Hematopoietic multipotent progenitor cell (in vitro differentiated cells): ENCODE measurements at regions not wholly inside any gene's neighbourhood (a gene's known extent, or its start where the extent isn't known, plus 50 kb on each side); places are given as distances from the start of the nearest gene placed in this dataset. TPM values are rescaled to one million over a fixed set of nuclear protein-coding genes. Genes with fewer than 3 reads are reported as not detected.

Experiments
- DNase-seq, 3 donors: peaks; one replicate each; pipeline ENCODE4 v3.0.0-alpha.2; 2011 to 2015; ENCODE audit warnings: low read depth in 2 of 3, low spot score in 2 of 3
- small RNA-seq: library from RNA; depleted of rRNA; stranded (forward); fragments of <200 nt; gene quantifications from one replicate; pipeline ENCODE3, GENCODE V24; 2012

DNA sequence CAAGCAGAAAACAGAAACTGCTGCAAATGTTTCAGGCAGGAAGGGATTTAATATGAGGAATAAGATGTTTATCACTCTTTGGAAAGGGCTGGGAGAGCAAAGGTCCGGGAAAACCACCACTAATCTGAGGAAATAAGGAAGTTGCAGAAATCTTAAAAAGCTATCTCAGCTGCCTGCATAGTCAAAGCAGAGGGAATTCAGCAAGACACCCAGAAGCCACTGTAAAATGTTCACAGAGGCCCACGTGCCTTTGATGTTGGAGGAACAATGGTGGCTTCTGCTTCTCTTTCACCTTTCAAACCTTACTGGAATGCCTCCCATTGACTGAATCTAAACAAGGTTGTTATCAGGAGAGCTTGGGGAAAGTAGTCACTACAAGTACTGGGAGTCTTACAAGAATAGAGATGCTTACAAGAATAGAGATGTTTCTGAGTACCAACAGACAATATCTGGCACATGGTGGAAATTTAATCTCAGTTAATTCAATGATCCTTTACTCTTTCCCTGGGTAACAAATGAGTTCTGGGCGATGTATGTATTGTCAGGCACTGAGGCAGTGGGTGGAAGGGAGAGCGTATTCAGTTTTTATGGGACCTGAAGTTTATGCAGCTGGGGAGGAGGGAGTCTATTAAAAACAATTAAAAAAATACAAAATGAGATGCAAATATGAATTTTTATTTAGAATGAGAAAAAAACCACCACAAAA lies 56.1 kb upstream of the MED13 start:
- DNase-seq: no peak

- DNase-seq: no peak
Measured at GRCh38 chr17:62119373-62119772, 54.3 kb upstream of the MED13 start.

Small RNAs in the stretch of these regions (small RNA-seq; reads per million reads assigned to genes)
- gene RF00019: not detected
